K562 (cell line): ENCODE measurements at regions not wholly inside any gene's neighbourhood (a gene's known extent, or its start where the extent isn't known, plus 50 kb on each side); places are given as distances from the start of the nearest gene placed in this dataset.

Experiments used
- KAT2B ChIP-seq: IDR thresholded peaks from one replicate; pipeline ENCODE4 v1.6.1; 2012; ENCODE audit warnings: low read depth, mild to moderate bottlenecking, control low read depth, inconsistent platforms, low read length, moderate library complexity
- MCM3 ChIP-seq: fragments of 450-650 bp; IDR thresholded peaks from 2 replicates; pipeline ENCODE4 v1.6.1; 2016
- RFX5 ChIP-seq: IDR thresholded peaks from 2 replicates; pipeline ENCODE4 v1.6.1; 2011; ENCODE audit warnings: low read depth, mild to moderate bottlenecking, improper control_type of control experiment, low read length
- ZNF121 ChIP-seq: sonication (generic); formaldehyde crosslinking; conservative IDR thresholded peaks from 2 replicates; pipeline ENCODE4 v1.8.0; 2022; ENCODE audit warnings: missing genetic modification reagents
- TF ChIP-seq, protein P1 (sequence below), 3 experiments: IDR thresholded peaks in 2 of 3; conservative IDR thresholded peaks in 1 of 3; 2 replicates each; pipeline ENCODE4 v1.5.1; 2011 to 2012; ENCODE audit warnings: low read length in 3 of 3, mild to moderate bottlenecking in 3 of 3, control low read depth in 2 of 3, improper control_type of control experiment in 1 of 3, inconsistent platforms in 1 of 3, low read depth in 1 of 3, mixed read lengths in 1 of 3, moderate library complexity in 1 of 3; ENCODE audit not compliant: insufficient read depth in 2 of 3

DNA sequence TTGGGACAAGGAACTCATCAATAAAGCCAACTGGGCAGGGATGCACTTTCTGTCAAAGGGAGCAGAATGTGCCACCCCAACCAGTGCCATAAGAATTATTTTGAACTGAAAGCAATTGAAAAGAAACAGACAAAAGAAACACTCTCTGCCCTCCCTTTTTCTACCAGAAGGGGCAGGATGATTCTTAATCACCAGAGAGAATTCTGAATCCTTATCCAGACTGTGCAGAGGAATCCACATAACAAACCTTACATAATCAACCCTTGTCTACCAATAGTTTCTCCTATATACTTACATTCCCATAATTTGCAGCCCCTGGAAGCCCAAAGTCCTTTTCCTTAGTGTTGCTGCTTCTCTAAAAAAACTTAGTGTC, 520.7 kb upstream of the NBEA start:
- TF ChIP-seq ZNF121 = no peak
- TF ChIP-seq, protein P1, sequence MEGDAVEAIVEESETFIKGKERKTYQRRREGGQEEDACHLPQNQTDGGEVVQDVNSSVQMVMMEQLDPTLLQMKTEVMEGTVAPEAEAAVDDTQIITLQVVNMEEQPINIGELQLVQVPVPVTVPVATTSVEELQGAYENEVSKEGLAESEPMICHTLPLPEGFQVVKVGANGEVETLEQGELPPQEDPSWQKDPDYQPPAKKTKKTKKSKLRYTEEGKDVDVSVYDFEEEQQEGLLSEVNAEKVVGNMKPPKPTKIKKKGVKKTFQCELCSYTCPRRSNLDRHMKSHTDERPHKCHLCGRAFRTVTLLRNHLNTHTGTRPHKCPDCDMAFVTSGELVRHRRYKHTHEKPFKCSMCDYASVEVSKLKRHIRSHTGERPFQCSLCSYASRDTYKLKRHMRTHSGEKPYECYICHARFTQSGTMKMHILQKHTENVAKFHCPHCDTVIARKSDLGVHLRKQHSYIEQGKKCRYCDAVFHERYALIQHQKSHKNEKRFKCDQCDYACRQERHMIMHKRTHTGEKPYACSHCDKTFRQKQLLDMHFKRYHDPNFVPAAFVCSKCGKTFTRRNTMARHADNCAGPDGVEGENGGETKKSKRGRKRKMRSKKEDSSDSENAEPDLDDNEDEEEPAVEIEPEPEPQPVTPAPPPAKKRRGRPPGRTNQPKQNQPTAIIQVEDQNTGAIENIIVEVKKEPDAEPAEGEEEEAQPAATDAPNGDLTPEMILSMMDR (IDR thresholded peaks at IDR 0.05 in 2 of 3, conservative IDR thresholded peaks at IDR 0.05 in 1 of 3; ENCODE audit: insufficient read depth in 2 of 3, low read depth in 1 of 3, low read length in 3 of 3) = no peak
- no peak for TF ChIP-seq MCM3
- TF ChIP-seq RFX5 = no peak
- no peak for TF ChIP-seq KAT2B
